ENCODE measurements at regions not wholly inside any gene's neighbourhood (a gene's known extent, or its start where the extent isn't known, plus 50 kb on each side); places are given as distances from the start of the nearest gene placed in this dataset.

GRCh38 chr14:87879389-87879788 is 113.6 kb downstream of the GALC start:
- in situ Hi-C loops (cut with HindIII; ENCODE audit: low sequenced_read_pairs): no loop called here

DNA sequence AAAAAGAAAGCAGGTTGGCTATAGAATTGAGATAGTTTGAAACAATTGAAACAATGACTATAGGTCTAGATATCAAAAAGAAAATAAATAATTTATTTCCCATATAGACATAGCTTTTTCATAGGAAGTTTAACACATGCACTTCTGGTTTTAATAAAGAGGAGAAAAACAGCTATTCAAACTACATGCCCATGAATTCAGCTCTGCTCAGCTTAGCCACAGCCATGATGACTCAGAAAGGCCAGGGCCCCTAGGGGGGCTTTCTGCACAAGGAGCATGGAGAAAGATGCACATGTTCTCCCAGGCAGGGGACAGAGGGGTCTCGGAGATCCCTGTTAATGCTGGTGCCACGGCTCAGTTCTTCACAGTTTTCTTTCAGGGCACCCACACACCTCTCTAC is 114.0 kb downstream of the GALC start:
- in situ Hi-C loops (cut with HindIII; ENCODE audit: low sequenced_read_pairs): no loop called here

DNA sequence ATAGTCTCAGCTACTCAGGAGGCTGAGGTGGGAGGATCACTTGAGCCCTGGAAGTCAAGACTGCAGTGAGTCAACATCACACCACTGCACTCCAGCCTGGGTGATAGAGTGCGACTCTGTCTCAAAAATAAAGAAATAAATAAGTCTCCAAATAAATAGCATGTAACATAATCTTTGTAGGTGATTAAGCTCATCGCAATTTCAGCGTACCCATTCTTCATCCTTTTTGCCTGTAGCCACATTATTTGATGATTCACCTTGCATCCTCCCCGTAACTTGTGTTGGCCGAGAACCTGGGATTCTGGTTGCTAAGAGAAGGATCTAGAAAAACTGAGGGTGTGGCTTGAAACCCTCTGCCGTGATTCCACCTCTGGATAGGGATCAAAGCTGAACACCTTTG is 115.1 kb downstream of the GALC start:
- in situ Hi-C loops (cut with HindIII; ENCODE audit: low sequenced_read_pairs): no loop called here

- in situ Hi-C loops (cut with HindIII; ENCODE audit: low sequenced_read_pairs): no loop called here
Observed at GRCh38 chr14:87874676-87875075, 118.3 kb downstream of the GALC start.

- in situ Hi-C loops (cut with HindIII; ENCODE audit: low sequenced_read_pairs): no loop called here
Observed at GRCh38 chr14:87873741-87874140, 119.2 kb downstream of the GALC start.

- in situ Hi-C loops (cut with HindIII; ENCODE audit: low sequenced_read_pairs): no loop called here
Observed at GRCh38 chr14:87869619-87870583, 123.1 kb downstream of the GALC start.

GRCh38 chr14:87868920-87869319 is 124.1 kb downstream of the GALC start:
- in situ Hi-C loops (cut with HindIII; ENCODE audit: low sequenced_read_pairs): no loop called here

DNA sequence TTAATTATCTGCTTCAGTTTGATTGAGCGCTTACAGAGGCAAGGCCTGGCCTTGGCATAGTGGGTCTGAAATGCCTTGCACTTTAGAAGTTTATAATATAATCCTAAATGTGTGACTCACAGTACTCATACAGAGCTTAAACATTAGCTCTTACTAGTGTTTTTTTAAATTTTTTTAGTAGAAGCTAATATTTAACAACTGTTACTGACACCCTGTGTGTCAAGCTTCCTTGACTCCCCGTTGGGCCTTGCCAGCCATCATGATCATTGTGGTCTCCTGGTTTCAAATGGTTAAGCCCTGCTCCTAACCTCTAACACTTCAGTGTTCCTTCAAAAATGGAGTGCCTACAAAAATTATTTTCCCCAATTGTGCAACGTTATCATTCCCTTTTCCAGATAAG is 126.9 kb downstream of the GALC start:
- in situ Hi-C loops (cut with HindIII; ENCODE audit: low sequenced_read_pairs): no loop called here

- in situ Hi-C loops (cut with HindIII; ENCODE audit: low sequenced_read_pairs): loop anchor here (5.0 kb wide), 1 partner anchor 97 kb away; no protein-coding TSS in a partner anchor
Observed at GRCh38 chr14:87864356-87865270, 128.4 kb downstream of the GALC start.

GRCh38 chr14:87863047-87863446 is 129.9 kb downstream of the GALC start:
- in situ Hi-C loops (cut with HindIII; ENCODE audit: low sequenced_read_pairs): loop anchor here (5.0 kb wide), 1 partner anchor 96 kb away; no protein-coding TSS in a partner anchor

GRCh38 chr14:87852107-87852506 is 140.9 kb downstream of the GALC start:
- in situ Hi-C loops (cut with HindIII; ENCODE audit: low sequenced_read_pairs): no loop called here

DNA sequence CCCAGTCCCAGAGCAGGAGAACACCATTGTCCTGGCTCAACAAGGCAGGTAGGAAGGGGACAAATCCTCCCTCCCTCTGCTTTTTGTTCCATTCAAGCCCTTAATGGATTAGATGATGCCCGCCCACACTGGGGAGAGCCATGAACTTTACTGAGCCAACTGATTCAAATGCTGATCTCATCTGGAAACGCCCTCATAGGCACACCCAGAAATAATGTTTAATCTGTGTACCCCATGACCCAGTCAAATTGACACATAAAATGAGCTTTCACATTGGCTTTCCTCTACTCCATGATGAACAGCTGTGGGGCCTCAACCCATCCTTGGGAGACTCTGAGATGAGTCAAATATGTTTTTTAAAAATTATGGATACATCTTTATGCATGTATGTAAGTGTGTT is 141.8 kb downstream of the GALC start:
- in situ Hi-C loops (cut with HindIII; ENCODE audit: low sequenced_read_pairs): no loop called here

- in situ Hi-C loops (cut with HindIII; ENCODE audit: low sequenced_read_pairs): no loop called here
Observed at GRCh38 chr14:87847216-87847755, 145.7 kb downstream of the GALC start.

DNA sequence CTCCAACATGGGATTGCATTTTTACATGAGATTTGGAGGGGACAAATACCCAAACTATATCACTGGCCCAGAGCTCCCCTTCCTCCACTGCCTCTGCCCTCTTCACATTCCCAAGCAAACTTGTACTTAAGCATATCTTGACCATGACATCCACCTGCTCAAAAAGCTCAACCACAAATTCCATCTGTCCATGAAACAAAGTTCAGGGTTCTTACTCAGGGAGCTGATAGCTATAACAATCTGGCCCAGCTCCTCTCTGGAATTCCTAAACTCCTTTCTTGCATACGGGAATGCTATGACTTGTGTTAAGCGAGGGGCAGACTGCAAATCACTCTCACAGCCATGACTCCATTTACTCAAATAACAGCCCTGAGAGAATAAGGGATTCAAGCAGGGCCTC is 152.1 kb downstream of the GALC start:
- in situ Hi-C loops (cut with HindIII; ENCODE audit: low sequenced_read_pairs): no loop called here

DNA sequence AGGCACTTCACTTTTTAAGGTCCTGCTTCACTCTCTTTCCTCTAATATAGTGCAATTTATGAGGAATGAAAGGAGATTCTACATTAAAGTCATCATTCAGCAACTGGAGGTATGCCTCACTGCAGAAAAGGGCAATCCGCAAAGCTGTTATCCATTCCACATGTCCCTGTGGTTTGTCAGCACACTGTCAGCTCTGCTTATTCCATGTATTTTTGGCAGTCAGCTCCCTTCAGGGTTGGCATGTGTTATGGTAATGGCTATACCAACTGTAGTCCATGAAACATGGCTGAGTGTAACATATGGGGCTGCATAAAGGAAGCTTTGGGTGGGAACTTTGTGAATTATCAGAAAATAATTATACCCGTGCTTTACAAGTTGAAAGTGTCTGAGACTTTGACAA is 154.1 kb downstream of the GALC start:
- in situ Hi-C loops (cut with HindIII; ENCODE audit: low sequenced_read_pairs): no loop called here

DNA sequence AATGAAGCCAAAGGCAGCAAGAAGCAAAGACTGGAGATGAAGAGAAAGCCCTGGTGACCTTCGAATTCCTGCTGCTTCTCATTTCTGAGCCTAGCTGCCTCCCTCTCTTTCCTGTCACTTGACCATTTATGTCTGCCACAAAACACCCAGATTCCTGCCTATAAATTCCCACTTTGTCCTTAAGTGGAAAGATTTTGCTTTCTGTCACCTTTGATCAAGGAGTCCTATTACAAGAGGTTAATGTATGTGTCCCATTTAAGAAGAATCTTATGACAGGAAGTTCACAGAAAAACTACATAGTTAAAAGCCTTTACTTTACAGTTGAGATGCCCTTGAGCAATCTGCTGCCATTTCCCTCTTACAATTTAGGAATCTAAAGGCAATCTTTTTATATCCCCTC is 155.7 kb downstream of the GALC start:
- in situ Hi-C loops (cut with HindIII; ENCODE audit: low sequenced_read_pairs): no loop called here

DNA sequence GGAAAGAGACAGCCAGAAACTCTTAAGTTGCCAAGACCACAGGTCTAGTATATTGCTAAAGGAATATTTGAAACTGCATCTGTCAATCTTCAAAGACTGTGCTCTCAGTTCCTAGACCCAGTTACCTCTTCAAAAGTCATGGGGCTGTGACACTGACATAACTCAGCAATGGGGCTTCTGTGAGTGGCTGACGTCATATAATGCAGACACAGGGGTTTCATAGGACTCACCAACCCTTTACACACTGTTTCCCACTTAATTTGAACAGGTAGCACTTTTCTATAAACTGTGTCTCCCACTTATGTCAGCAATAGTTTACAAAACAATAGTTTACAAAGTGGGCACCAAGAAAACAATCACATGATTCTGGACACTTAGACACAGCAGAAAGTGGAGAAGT is 158.4 kb downstream of the GALC start:
- in situ Hi-C loops (cut with HindIII; ENCODE audit: low sequenced_read_pairs): no loop called here

GRCh38 chr14:87833026-87833425 is 160.0 kb downstream of the GALC start:
- in situ Hi-C loops (cut with HindIII; ENCODE audit: low sequenced_read_pairs): no loop called here

- in situ Hi-C loops (cut with HindIII; ENCODE audit: low sequenced_read_pairs): no loop called here
Observed at GRCh38 chr14:87830443-87831096, 162.4 kb downstream of the GALC start.

GRCh38 chr14:87829543-87829942 is 163.4 kb downstream of the GALC start:
- in situ Hi-C loops (cut with HindIII; ENCODE audit: low sequenced_read_pairs): no loop called here

DNA sequence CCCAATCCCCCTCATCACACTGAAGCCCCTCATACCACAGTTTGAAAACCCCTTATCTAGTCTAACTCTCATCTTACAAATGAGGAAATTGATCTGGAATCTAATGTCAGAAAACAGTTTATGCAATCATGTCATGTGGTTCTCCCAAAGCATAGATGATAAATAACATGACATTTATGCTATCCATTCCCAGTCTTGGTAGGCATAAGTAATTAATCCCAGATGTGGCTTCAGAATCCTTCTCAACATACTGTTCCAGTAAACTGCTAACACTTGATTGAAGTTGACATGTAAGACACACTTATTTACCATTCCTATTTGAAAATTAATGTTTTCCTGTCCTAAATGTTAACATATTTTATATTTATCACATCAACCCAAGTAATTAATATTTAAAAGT is 168.7 kb downstream of the GALC start:
- in situ Hi-C loops (cut with HindIII; ENCODE audit: low sequenced_read_pairs): no loop called here
